ENCODE measurements at regions not wholly inside any gene's neighbourhood (a gene's known extent, or its start where the extent isn't known, plus 50 kb on each side); places are given as distances from the start of the nearest gene placed in this dataset.

- no peak overlapping the region for H3K27ac ChIP-seq (ENCODE audit: low read depth, low read length, poor library complexity, severe bottlenecking)
- intact Hi-C loops (cut with micrococcal nuclease; ENCODE audit: unreplicated experiment) = no loop called here
- POLR2A ChIA-PET (ENCODE audit: low non-redundant PET) = no interaction called here
- no peaks in the 10 kb centered on the region for H3K36me3 ChIP-seq (ENCODE audit: insufficient read depth, low read length, poor library complexity, severe bottlenecking)
- peaks cover 4% of the 10 kb centered on the region for H3K27me3 ChIP-seq (replicated peaks; ENCODE audit: insufficient read depth, low read depth, low read length, poor library complexity)
- no peaks in the 10 kb centered on the region for H3K4me1 ChIP-seq (ENCODE audit: insufficient read depth, low read length, poor library complexity, severe bottlenecking)
- CTCF ChIA-PET = no interaction called here
- H3K4me3 ChIP-seq (ENCODE audit: low read depth, low read length, poor library complexity, severe bottlenecking) = no peak overlapping the region
- no peak for DNase-seq (ENCODE audit: low spot score)
- no TSS peak for BruUV-seq (replicated peaks)
- no peak for TF ChIP-seq EZH2 (IDR thresholded peaks at IDR 0.05; ENCODE audit: borderline replicate concordance, low read depth, low read length, poor library complexity, severe bottlenecking)
- no peak for TF ChIP-seq CTCF (conservative IDR thresholded peaks at IDR 0.05; ENCODE audit: low read depth, low read length)
- peaks cover 1% of the 10 kb centered on the region for H3K9me3 ChIP-seq (ENCODE audit: low read depth, low read length, poor library complexity, severe bottlenecking)
Measured at GRCh38 chr10:98323221-98324164, 55.5 kb upstream of the LOXL4 start.

- CTCF ChIA-PET = no interaction called here
- Histone ChIP-seq H3K36me3 (ENCODE audit: insufficient read depth, low read length, poor library complexity, severe bottlenecking) (no peaks in the 10 kb centered on the region), H3K9me3 (ENCODE audit: low read depth, low read length, poor library complexity, severe bottlenecking) (no peaks in the 10 kb centered on the region), H3K4me1 (ENCODE audit: insufficient read depth, low read length, poor library complexity, severe bottlenecking) (no peaks in the 10 kb centered on the region), H3K27me3 (replicated peaks; ENCODE audit: insufficient read depth, low read depth, low read length, poor library complexity) (peaks cover 2% of the 10 kb centered on the region), H3K4me3 (ENCODE audit: low read depth, low read length, poor library complexity, severe bottlenecking) (no peak overlapping the region), H3K27ac (ENCODE audit: low read depth, low read length, poor library complexity, severe bottlenecking) (no peak overlapping the region)
- no peak for DNase-seq (ENCODE audit: low spot score)
- POLR2A ChIA-PET (ENCODE audit: low non-redundant PET) = no interaction called here
- no TSS peak for BruUV-seq (replicated peaks)
- TF ChIP-seq EZH2 (IDR thresholded peaks at IDR 0.05; ENCODE audit: borderline replicate concordance, low read depth, low read length, poor library complexity, severe bottlenecking) = no peak
- no peak for TF ChIP-seq CTCF (conservative IDR thresholded peaks at IDR 0.05; ENCODE audit: low read depth, low read length)
- intact Hi-C loops (cut with micrococcal nuclease; ENCODE audit: unreplicated experiment) = no loop called here
Measured at GRCh38 chr10:98321186-98321780, 53.3 kb upstream of the LOXL4 start.

- TF ChIP-seq EZH2 (IDR thresholded peaks at IDR 0.05; ENCODE audit: borderline replicate concordance, low read depth, low read length, poor library complexity, severe bottlenecking) (no peak), CTCF (conservative IDR thresholded peaks at IDR 0.05; ENCODE audit: low read depth, low read length) (no peak)
- H3K36me3 ChIP-seq (ENCODE audit: insufficient read depth, low read length, poor library complexity, severe bottlenecking) = no peaks in the 10 kb centered on the region
- intact Hi-C loops (cut with micrococcal nuclease; ENCODE audit: unreplicated experiment) = no loop called here
- ChIA-PET POLR2A (ENCODE audit: low non-redundant PET) (no interaction called here), CTCF (no interaction called here)
- H3K9me3 ChIP-seq (ENCODE audit: low read depth, low read length, poor library complexity, severe bottlenecking) = no peaks in the 10 kb centered on the region
- BruUV-seq (replicated peaks) = no TSS peak
- no peak for DNase-seq (ENCODE audit: low spot score)
- H3K4me3 ChIP-seq (ENCODE audit: low read depth, low read length, poor library complexity, severe bottlenecking) = no peak overlapping the region
- no peak overlapping the region for H3K27ac ChIP-seq (ENCODE audit: low read depth, low read length, poor library complexity, severe bottlenecking)
- no peaks in the 10 kb centered on the region for H3K27me3 ChIP-seq (replicated peaks; ENCODE audit: insufficient read depth, low read depth, low read length, poor library complexity)
- no peaks in the 10 kb centered on the region for H3K4me1 ChIP-seq (ENCODE audit: insufficient read depth, low read length, poor library complexity, severe bottlenecking)
Measured at GRCh38 chr10:98320486-98321185, 52.6 kb upstream of the LOXL4 start.
